NCI-H2081 (cell line): ENCODE measurements at regions not wholly inside any gene's neighbourhood (a gene's known extent, or its start where the extent isn't known, plus 50 kb on each side); places are given as distances from the start of the nearest gene placed in this dataset.
"Not testable (repeated sequence)": the region's sequence is repeated elsewhere in the genome, so short reads cannot be mapped to it uniquely, and the experiment has no call there.

Experiments used
- DNase-seq, 2 experiments: peaks; one replicate each; lab custom pipeline; 2025; lab: John Stamatoyannopoulos, UW

- no peak for DNase-seq
Observed at GRCh38 chr4:158122501-158122900, 50.3 kb downstream of the GASK1B start.

GRCh38 chr4:158121161-158121579 is 51.7 kb downstream of the GASK1B start:
- no peak for DNase-seq

- DNase-seq, result not testable (repeated sequence)
Observed at GRCh38 chr4:158120645-158121151, 52.1 kb downstream of the GASK1B start.

- no peak for DNase-seq
Observed at GRCh38 chr4:158112611-158113010, 60.2 kb downstream of the GASK1B start.

DNA sequence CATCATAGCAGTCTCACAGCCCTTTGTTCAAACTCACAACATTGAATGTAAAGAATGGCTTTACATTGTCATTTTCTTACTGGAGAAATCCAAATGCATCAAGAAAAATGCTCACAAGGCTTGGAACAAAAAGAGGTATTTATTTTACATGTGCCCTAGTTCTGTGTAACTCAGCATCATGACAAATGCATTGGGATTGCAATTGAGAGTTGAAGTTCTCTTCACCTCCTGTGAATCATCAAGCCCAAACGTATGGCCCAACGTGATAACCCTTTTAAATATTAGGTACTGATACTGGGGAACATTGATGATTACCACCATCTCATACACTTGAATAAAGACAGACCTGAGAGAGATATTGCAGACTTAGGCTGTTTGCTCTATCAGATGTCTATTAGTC is 61.6 kb downstream of the GASK1B start:
- DNase-seq, result no peak

- DNase-seq, result no peak
Observed at GRCh38 chr4:158102904-158103303, 69.9 kb downstream of the GASK1B start.

GRCh38 chr4:158099686-158100085 is 73.1 kb downstream of the GASK1B start:
- DNase-seq, result no peak

GRCh38 chr4:158098802-158099201 is 74.0 kb downstream of the GASK1B start:
- DNase-seq, result no peak

DNA sequence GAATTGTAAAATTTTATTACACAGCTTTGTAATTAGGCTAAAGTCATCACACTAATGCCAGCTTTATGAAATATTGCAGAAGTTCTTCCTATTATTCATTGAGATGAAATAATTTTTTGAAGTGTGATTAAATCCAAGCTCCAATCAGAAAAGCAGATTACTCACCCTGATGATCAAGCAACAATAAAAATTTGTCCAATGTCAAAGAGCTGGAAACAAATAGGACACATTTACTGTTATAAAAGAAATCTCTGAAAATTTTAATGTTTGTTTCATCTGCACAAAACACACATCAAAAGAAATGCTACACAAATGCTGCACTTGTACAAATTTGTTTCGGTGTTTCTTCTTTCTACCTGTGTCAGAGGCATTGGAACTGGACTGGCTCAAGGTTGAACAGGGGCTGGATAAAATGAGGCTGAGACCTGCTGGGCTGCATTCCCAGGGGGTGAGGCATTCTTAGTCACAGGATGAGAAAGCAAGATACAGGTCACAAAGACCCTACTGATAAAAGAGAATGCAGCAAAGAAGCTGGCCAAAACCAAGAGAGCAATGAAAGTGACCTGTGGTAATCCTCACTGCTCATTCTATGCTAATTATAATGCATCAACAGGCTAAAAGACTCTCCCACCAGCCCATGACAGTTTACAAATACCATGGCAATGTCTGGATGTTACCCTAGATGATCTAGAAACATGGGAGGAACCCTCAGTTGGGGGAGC is 78.3 kb downstream of the GASK1B start:
- no peak for DNase-seq

- peak in 1 of 2 experiments; percentile 4 for DNase-seq
Observed at GRCh38 chr4:158090323-158090722, 82.5 kb downstream of the GASK1B start.

- DNase-seq, result not testable (repeated sequence)
Observed at GRCh38 chr4:158089897-158090296, 82.9 kb downstream of the GASK1B start.

DNA sequence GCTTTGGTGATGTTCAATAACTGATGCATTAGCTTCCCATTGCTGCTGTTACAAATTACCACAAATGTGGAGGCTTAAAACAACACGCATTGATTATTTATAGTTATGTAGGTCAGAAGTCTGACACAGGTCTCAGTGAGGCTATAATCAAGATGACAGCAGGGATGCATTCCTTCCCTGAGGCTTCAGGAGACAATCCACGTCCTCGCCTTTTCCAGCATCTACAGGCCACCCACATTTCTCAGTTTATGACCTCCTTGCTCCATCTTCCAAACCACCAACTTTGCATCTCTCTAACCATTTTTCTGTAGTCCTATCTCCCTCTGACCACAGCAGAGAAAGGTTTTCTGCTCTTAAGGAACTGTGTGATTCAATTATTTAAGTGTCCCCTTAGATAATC is 92.5 kb downstream of the GASK1B start:
- no peak for DNase-seq

GRCh38 chr4:158079661-158080060 is 93.2 kb downstream of the GASK1B start:
- no peak for DNase-seq

- no peak for DNase-seq
Observed at GRCh38 chr4:158077835-158078234, 95.0 kb downstream of the GASK1B start.

DNA sequence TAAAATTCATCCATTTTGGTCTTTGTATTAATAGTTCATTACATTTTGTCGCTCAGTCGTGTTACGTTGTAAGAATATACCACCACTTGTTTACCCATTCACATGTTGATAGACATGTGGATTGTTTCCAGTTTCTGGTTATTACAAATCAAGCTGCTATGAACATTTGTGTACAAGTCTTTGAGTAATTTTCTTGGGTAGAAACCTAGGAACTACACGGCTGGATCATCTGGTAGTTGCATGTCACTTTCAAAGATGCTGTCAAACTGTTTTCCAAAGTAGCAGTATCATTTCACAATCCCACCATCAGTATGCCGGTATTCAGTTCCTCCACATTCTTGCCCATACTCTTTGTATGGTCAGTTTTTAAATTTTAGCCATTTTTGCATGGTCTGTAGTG is 98.0 kb downstream of the GASK1B start:
- DNase-seq, result no peak

GRCh38 chr4:158071931-158072330 is 100.9 kb downstream of the GASK1B start:
- no peak for DNase-seq

GRCh38 chr4:158068068-158068467 is 104.8 kb downstream of the GASK1B start:
- no peak for DNase-seq

GRCh38 chr4:158067646-158068045 is 105.2 kb downstream of the GASK1B start:
- no peak for DNase-seq

DNA sequence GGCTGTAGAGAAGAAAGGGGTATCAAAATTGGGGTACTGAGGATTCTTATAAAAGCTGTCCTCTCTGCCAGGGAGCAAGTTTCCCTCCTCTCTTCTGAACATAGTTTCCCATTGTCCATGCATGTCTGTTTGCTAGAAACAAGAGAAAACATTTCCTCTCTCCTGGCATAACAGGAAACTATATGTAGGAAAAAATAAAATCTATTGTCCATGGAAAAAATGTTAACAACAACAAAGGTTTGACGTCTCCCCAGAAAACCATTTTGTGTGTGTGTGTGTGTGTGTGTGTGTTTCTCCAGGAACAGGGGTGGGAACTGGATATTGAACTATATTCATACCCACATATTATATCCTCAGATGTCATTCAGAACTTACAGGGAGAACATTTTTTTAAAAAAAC is 107.2 kb downstream of the GASK1B start:
- DNase-seq, result no peak

DNA sequence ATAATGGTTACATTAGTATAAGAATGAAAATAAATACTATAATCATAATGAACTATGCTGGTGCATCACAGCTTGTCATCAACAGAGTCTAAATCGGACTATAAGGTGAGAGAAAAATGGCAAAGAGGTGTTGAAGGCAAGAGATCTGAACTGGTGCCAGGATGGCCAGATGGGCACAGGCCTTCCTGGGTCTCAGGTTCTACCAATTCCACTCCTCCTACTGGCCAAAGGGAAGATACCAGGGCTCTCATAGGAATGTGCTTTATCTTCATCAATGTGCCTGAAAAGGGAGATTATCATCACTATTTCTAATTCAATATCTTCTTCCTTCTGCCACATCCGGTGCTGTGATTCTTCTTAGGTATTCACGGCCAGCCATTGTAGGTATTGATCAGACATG is 107.6 kb downstream of the GASK1B start:
- DNase-seq, result no peak

GRCh38 chr4:158056689-158057245 is 116.1 kb downstream of the GASK1B start:
- DNase-seq, result no peak

DNA sequence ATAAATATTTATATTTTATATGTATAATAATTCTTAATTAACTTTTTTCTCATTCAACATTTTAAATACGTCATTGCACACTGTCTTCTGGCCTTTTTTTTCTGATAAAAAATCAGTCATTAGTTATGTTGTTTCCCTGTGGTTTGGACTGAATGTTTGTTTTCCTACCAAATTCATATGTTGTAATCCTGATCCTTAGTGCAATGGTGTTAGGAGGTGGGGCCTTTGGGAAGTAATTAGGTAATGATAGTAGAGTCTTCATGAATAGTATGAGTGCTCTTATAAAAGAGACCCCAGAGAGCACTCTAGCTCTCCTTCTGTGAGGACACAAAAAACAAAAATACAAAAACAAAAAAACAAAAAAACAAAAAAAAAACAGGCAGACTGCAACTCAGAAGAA is 117.2 kb downstream of the GASK1B start:
- no peak for DNase-seq

- DNase-seq, result no peak
Observed at GRCh38 chr4:158053801-158054200, 119.0 kb downstream of the GASK1B start.

GRCh38 chr4:158053086-158053485 is 119.7 kb downstream of the GASK1B start:
- no peak for DNase-seq
